Natural killer cell (primary cell): ENCODE measurements at regions not wholly inside any gene's neighbourhood (a gene's known extent, or its start where the extent isn't known, plus 50 kb on each side); places are given as distances from the start of the nearest gene placed in this dataset.

Experiments used
- ATAC-seq, 3 donors: fragments of 150-1000 bp in 2 of 3; fragments of 200-7000 bp in 1 of 3; cut with Tn5 transposase; 1 replicate in 1 of 3; 2 replicates in 2 of 3; pipeline ENCODE4 v1.10.0; 2021; ENCODE audit warnings: mild to moderate bottlenecking in 2 of 3, moderate library complexity in 2 of 3
- DNase-seq, 2 donors: peaks; one replicate each; pipeline versions ENCODE4 v3.0.0 to v3.0.0-alpha.2; 2013 to 2021; ENCODE audit warnings: mixed read lengths in 1 of 2
- H3K27ac ChIP-seq: one replicate; pipeline ENCODE4 v1.5.1; 2013; ENCODE audit warnings: mild to moderate bottlenecking, low read length
- H3K27me3 ChIP-seq: one replicate; pipeline ENCODE4 v1.6.1; 2013; ENCODE audit warnings: low read length; ENCODE audit not compliant: control insufficient read depth, insufficient read depth
- H3K36me3 ChIP-seq: one replicate; pipeline ENCODE4 v1.6.1; 2013; ENCODE audit warnings: low read length; ENCODE audit not compliant: control insufficient read depth, insufficient read depth
- H3K4me1 ChIP-seq: one replicate; pipeline ENCODE4 v1.6.1; 2013; ENCODE audit warnings: low read length; ENCODE audit not compliant: control insufficient read depth, insufficient read depth
- H3K4me3 ChIP-seq: one replicate; pipeline ENCODE4 v1.5.1; 2013; ENCODE audit warnings: low read length
- H3K9me3 ChIP-seq: one replicate; pipeline ENCODE4 v1.6.1; 2013; ENCODE audit warnings: low read length; ENCODE audit not compliant: control insufficient read depth, insufficient read depth
- H3K27ac Mint-ChIP-seq, 2 donors: one replicate each; pipeline ENCODE4 v1.8.0; 2022; ENCODE audit warnings: mild to moderate bottlenecking in 2 of 2, mixed read lengths in 2 of 2, moderate library complexity in 1 of 2
- H3K27me3 Mint-ChIP-seq, 2 donors: one replicate each; pipeline ENCODE4 v1.8.0; 2022; ENCODE audit warnings: low read depth in 2 of 2, mixed read lengths in 2 of 2
- H3K36me3 Mint-ChIP-seq: one replicate; pipeline ENCODE4 v1.8.0; 2022; ENCODE audit warnings: mixed read lengths
- H3K4me1 Mint-ChIP-seq, 2 donors: one replicate each; pipeline ENCODE4 v1.8.0; 2022; ENCODE audit warnings: mixed read lengths in 2 of 2
- H3K4me3 Mint-ChIP-seq: one replicate; pipeline ENCODE4 v1.8.0; 2022; ENCODE audit warnings: mild to moderate bottlenecking, moderate library complexity, mixed read lengths
- H3K9me3 Mint-ChIP-seq, 2 donors: one replicate each; pipeline ENCODE4 v1.8.0; 2022; ENCODE audit warnings: mixed read lengths in 2 of 2
- WGBS: methylation state at CpG from one replicate; pipeline ENCODE4 v1.1.7; 2013; ENCODE audit warnings: missing lambda C conversion rate; ENCODE audit not compliant: insufficient coverage; 5-methylcytosine and 5-hydroxymethylcytosine counted together
- intact Hi-C: fragments of 100-400 bp; cut with micrococcal nuclease; formaldehyde crosslinking; loops from one replicate; pipeline ENCODE4 v1.14.2; 2022
- TF ChIP-seq, protein P1 (sequence below): fragments of 200-600 bp; IDR thresholded peaks from one replicate; pipeline ENCODE4 v1.8.0; 2022; ENCODE audit warnings: antibody characterized with exemption

DNA sequence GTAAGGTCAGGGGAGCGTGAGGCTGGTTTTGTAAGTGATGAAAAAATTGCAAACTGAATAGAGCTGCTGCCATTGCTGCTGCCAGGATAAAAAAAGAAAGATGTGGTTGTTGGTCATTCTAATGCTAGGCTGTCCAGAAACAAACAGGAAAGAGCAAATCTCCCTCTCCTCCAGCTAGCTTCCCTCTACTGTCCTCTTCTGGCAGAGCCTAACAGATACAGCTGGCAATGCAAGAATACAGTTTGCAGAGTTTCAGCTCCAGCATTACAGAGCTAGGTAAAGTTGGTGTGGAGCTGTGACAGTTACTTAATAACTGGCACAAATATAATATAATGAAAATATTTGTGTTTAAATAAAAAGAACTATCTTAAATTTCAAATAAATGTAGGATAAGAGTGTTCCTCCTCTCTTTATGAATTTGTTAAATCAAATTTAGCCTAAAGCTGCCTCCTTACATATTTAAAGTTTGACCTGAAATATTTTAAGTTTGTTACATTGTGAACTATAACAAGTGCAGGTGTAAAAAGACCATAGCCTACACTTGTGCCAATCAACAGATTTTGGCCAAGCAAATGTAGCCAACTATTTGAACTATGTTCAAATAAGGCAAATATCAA lies 407.7 kb downstream of the SH2D4B start:
- no peaks in the 10 kb centered on the region for H3K9me3 Mint-ChIP-seq
- Histone ChIP-seq H3K4me1 (no peaks in the 10 kb centered on the region), H3K4me3 (no peak overlapping the region), H3K36me3 (no peaks in the 10 kb centered on the region), H3K27ac (no peak overlapping the region), H3K9me3 (no peaks in the 10 kb centered on the region), H3K27me3 (no peaks in the 10 kb centered on the region)
- intact Hi-C loops: no loop called here
- TF ChIP-seq, protein P1, sequence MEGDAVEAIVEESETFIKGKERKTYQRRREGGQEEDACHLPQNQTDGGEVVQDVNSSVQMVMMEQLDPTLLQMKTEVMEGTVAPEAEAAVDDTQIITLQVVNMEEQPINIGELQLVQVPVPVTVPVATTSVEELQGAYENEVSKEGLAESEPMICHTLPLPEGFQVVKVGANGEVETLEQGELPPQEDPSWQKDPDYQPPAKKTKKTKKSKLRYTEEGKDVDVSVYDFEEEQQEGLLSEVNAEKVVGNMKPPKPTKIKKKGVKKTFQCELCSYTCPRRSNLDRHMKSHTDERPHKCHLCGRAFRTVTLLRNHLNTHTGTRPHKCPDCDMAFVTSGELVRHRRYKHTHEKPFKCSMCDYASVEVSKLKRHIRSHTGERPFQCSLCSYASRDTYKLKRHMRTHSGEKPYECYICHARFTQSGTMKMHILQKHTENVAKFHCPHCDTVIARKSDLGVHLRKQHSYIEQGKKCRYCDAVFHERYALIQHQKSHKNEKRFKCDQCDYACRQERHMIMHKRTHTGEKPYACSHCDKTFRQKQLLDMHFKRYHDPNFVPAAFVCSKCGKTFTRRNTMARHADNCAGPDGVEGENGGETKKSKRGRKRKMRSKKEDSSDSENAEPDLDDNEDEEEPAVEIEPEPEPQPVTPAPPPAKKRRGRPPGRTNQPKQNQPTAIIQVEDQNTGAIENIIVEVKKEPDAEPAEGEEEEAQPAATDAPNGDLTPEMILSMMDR: no peak
- no peak overlapping the region for H3K4me3 Mint-ChIP-seq
- DNase-seq: no peak
- H3K27ac Mint-ChIP-seq: no peak overlapping the region
- 88% methylated on average over 1 of the region's 1 CpG for WGBS
- no peak for ATAC-seq
- peaks cover 0 to 3% of the 10 kb centered on the region in 2 donors for H3K27me3 Mint-ChIP-seq
- no peaks in the 10 kb centered on the region for H3K36me3 Mint-ChIP-seq
- no peaks in the 10 kb centered on the region for H3K4me1 Mint-ChIP-seq

DNA sequence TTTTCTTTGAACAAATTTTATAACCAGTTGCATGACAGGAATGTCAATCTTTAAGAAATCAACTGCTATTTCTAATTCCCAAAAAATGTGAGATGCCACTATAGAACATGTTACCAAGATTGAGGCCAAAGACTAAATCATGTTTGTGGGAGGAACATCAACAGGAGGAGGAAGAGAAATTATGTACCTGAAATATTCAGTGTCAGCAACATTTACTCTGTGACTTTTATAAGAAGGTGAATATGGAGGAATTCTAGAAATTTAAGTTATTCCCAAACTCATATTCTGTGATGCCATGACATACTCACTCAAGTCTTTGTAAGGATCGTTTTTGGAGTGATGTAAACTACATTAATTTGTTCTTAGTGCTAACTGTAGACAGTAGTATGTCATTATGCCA lies 408.4 kb downstream of the SH2D4B start:
- Histone ChIP-seq H3K36me3 (no peaks in the 10 kb centered on the region), H3K4me1 (no peaks in the 10 kb centered on the region), H3K4me3 (no peak overlapping the region), H3K9me3 (no peaks in the 10 kb centered on the region), H3K27ac (no peak overlapping the region), H3K27me3 (no peaks in the 10 kb centered on the region)
- DNase-seq (no peak), ATAC-seq (no peak)
- Mint-ChIP-seq H3K27ac (no peak overlapping the region), H3K9me3 (no peaks in the 10 kb centered on the region), H3K4me1 (no peaks in the 10 kb centered on the region), H3K4me3 (no peak overlapping the region), H3K27me3 (peaks cover 0 to 3% of the 10 kb centered on the region in 2 donors), H3K36me3 (no peaks in the 10 kb centered on the region)
- TF ChIP-seq, protein P1: no peak
- no CpG with 5 or more reads among the region's 1 CpG for WGBS
- intact Hi-C loops: no loop called here

DNA sequence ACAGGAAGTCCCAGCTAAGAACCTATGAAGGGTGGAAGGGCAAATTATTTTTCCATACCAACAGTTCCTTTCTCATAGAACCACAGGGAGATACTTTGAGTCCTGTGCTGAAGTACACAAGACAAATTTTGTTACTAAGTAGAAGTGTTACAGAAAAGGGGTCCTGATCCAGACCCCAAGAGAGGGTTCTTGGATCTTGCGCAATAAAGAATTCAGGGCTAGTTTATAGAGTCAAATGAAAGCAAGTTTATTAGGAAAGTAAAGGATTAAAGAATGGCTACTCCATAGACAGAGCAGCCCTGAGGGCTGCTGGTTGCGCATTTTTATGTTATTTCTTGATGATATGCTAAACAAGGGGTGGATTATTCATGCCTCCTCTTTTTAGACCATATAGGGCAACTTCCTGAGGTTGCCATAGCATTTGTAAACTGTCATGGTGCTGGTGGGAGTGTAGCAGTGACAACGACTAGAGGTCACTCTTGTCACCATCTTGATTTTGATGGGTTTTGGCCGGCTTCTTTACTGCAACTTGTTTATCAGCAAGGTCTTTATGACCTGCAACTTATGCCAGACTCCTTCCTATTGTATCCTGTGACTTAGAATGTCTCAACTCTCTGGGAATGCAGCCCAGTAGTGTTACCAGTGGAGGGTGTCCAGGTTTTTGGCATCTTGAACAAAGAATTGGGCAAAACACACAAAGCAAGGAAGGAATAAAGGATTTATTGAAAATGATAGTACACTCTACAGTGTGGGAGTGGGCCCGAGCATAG lies 409.4 kb downstream of the SH2D4B start:
- Histone ChIP-seq H3K4me1 (no peaks in the 10 kb centered on the region), H3K27me3 (no peaks in the 10 kb centered on the region), H3K36me3 (no peaks in the 10 kb centered on the region), H3K9me3 (no peaks in the 10 kb centered on the region), H3K27ac (no peak overlapping the region), H3K4me3 (no peak overlapping the region)
- DNase-seq (no peak), ATAC-seq (no peak)
- Mint-ChIP-seq H3K9me3 (no peaks in the 10 kb centered on the region), H3K27ac (no peak overlapping the region), H3K36me3 (no peaks in the 10 kb centered on the region), H3K4me3 (no peak overlapping the region), H3K27me3 (peaks cover 0 to 3% of the 10 kb centered on the region in 2 donors), H3K4me1 (no peaks in the 10 kb centered on the region)
- 84% methylated on average over 5 of the region's 5 CpGs for WGBS
- TF ChIP-seq, protein P1: no peak
- intact Hi-C loops: no loop called here
